DMS 273 (cell line): ENCODE measurements at regions not wholly inside any gene's neighbourhood (a gene's known extent, or its start where the extent isn't known, plus 50 kb on each side); places are given as distances from the start of the nearest gene placed in this dataset.
"Not testable (repeated sequence)": the region's sequence is repeated elsewhere in the genome, so short reads cannot be mapped to it uniquely, and the experiment has no call there.

Source experiments
- DNase-seq: peaks from one replicate; lab custom pipeline; 2025; ENCODE audit not compliant: unreplicated experiment; lab: John Stamatoyannopoulos, UW

- DNase-seq: no peak
Observed at GRCh38 chr16:56022818-56023217, 147.6 kb upstream of the CES5A start.

- DNase-seq: peak; percentile 94
Observed at GRCh38 chr16:56019274-56019673, 144.1 kb upstream of the CES5A start.

- DNase-seq: peak; percentile 68
Observed at GRCh38 chr16:56013962-56014552, 138.9 kb upstream of the CES5A start.

- DNase-seq: no peak
Observed at GRCh38 chr16:56012482-56012811, 137.3 kb upstream of the CES5A start.

- DNase-seq: no peak
Observed at GRCh38 chr16:56011808-56012481, 136.8 kb upstream of the CES5A start.

GRCh38 chr16:56005958-56006357 lies 130.8 kb upstream of the CES5A start:
- DNase-seq: no peak

GRCh38 chr16:55999683-56000082 lies 124.5 kb upstream of the CES5A start:
- DNase-seq: no peak

GRCh38 chr16:55993088-55993487 lies 117.9 kb upstream of the CES5A start:
- no peak for DNase-seq

GRCh38 chr16:55992551-55992950 lies 117.4 kb upstream of the CES5A start:
- DNase-seq: no peak

GRCh38 chr16:55991843-55992242 lies 116.7 kb upstream of the CES5A start:
- no peak for DNase-seq

- DNase-seq: no peak
Observed at GRCh38 chr16:55989569-55989907, 114.4 kb upstream of the CES5A start.

GRCh38 chr16:55988850-55989568 lies 113.8 kb upstream of the CES5A start:
- DNase-seq: not testable (repeated sequence)

- DNase-seq: no peak
Observed at GRCh38 chr16:55988013-55988412, 112.8 kb upstream of the CES5A start.

GRCh38 chr16:55982597-55982996 lies 107.4 kb upstream of the CES5A start:
- no peak for DNase-seq

- no peak for DNase-seq
Observed at GRCh38 chr16:55981557-55981956, 106.4 kb upstream of the CES5A start.

- DNase-seq: no peak
Observed at GRCh38 chr16:55976815-55977214, 101.6 kb upstream of the CES5A start.

- DNase-seq: no peak
Observed at GRCh38 chr16:55971447-55971846, 96.3 kb upstream of the CES5A start.

GRCh38 chr16:55968221-55968620 lies 93.0 kb upstream of the CES5A start:
- DNase-seq: no peak

GRCh38 chr16:55964923-55965475 lies 89.8 kb upstream of the CES5A start:
- peak; percentile 56 for DNase-seq

GRCh38 chr16:55955845-55956244 lies 80.7 kb upstream of the CES5A start:
- DNase-seq: peak; percentile 97

GRCh38 chr16:55955424-55955823 lies 80.3 kb upstream of the CES5A start:
- DNase-seq: peak; percentile 80

GRCh38 chr16:55954906-55955305 lies 79.7 kb upstream of the CES5A start:
- peak; percentile 59 for DNase-seq
